GM18520 (cell line): ENCODE measurements at regions not wholly inside any gene's neighbourhood (a gene's known extent, or its start where the extent isn't known, plus 50 kb on each side); places are given as distances from the start of the nearest gene placed in this dataset.

Experiments used
- ATAC-seq: cut with Tn5 transposase; IDR thresholded peaks from one replicate; pipeline ENCODE4 v1.9.1; 2021; ENCODE audit not compliant: unreplicated experiment

DNA sequence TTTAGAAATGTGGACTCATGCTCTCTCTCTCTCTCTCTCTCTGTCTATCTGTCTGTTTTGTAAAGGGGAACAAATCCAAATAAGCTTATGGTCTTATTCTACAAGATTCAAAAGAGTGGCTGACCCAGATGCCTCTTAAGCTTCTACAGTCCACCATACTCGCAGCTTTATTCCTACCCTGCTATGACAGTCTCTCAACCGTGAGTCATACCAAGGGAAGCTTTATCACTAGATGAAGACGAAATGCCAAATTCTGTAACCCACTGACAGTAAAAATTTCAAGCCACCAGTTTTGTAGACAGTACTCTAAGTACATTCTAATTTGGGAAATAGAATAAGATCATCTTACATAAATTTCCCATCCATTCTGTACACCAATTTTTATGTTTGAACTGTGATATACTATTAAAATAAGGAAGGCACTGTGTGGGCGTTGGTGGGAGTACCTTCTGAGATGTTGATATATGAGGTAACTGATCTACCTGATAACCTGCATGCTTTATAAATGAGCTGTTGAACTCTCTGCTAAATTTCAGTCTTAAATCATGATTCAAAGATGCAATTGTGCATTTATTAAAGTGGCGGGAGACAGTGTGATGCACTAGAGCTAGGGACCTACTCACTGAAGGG, 153.2 kb downstream of the KLF6 start:
- no peak for ATAC-seq

DNA sequence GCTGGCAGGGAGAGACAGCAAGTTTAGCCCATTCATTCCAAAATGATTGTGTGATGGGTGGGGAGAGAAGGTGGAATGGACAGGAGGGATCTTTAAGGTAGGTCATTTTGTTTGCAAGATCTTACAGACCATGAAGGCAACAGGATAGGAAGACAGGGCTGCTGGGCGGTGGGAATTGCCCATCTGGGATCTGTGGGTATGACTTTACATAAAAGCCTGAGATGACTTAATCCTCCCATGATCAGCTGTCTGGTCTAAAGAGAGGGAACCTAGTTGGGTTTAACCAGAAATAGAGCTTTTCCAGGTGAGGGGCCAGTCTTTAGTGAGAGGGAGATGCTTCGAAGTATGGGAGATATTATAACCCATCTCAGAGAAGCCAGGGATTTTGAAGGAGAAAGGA, 153.7 kb downstream of the KLF6 start:
- no peak for ATAC-seq

DNA sequence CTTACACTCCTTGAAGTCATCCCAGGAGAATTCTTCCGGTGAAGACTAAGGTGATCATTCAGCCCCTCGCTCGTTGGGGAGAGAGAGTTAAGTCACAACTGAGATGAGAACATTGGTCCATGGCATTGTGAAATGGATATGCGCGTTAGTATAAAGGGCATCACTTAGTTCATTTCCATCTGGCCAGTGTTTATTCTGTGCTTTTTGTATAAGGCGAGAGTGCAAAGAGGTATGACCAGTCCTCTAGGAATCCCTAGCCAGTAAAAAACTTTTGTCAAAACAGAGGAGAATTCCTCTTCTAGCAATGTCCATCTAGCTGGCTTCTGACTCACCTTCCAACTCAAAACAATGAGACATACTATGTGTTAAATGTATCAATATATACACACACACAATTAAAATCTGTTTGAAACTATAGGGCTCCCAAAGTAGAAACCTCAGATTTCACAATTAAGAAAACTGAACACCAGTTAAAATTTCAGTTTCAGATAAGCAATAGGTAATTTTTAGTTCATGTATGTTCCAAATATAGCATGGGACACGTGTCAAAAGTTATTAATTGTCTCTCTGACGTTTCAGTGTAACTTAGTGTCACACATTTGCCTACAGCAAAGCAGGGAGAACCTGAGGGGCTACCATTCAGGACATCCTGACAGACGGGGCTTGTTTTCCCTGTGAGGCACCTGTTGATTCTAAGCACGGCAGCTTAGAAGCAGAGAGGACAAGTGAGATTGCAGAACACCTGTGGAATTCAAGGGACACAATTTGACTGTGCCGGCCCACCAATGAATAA, 158.9 kb downstream of the KLF6 start:
- peak; percentile 38 for ATAC-seq

DNA sequence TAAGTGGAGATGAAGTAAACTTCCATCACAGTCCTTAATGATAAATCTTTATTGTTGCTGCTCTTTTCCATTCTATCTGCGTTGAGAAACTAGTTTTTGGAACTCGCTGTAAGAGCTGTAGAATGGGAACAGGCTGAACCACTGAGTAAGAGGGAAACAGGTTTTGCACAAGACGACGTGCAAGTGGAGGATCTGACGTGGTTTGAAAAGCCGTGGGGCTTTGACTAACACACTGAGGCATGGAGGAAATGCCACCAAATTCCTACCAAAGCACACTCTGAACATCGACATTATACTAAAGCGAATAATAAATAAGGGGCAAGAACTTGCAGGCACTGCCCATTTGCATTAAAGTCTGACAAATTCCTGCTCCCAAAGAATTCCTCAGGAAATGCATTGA, 160.6 kb downstream of the KLF6 start:
- ATAC-seq = no peak

DNA sequence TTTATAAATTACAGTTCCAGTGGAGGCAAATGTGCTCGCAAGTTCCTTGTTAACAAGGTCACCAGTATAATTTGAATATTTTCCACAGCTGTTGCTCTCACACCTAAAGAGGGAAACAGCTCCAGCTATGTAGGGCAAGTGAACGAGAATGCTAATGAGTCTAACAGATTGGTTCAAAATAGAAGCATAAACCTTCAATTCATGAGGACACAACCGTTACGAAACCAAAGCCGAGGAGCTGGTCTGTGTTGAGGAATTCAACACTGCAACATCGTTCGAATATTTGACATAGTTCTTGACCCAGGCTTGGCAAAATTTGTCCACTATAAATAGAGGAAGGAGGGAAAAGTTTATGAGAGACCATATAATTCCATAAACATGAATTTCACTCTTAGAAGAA, 161.3 kb downstream of the KLF6 start:
- peak; percentile 49 for ATAC-seq

DNA sequence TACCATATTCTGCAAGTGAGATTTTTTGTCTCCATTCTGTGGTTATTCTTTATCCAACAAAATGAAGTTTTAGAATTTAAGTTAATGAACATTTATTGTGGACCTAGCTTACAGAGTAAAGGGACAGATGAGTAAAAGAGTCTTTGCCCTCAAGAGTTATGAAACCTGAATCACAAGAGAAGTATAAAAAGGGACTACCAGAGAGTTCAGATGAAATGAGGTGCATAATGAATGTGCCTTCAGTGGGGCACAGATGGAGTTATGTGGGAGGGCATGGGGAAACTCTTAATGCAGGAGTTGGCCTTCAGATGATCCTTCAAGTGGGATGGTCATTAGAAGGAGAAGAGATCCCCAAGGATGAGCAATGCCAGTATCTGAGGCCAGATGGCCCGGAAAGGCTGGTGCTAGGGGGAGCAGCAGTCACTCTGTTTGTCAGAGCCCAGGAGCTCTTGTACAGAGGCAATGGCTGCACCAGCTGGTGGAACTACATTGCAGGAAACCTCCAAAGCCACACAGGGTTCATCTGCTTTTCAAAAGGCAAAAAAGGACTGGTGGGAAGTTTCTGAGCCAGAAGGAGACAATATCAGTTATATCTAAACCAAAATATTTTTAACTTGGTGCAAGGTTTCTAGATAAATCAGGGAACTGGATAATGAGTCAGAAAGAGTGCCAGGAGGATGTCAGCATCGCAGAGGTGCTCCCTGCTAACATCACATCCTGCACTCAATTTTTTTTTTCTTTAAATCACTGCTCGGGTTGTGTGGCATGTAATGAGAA, 162.0 kb downstream of the KLF6 start:
- no peak for ATAC-seq

DNA sequence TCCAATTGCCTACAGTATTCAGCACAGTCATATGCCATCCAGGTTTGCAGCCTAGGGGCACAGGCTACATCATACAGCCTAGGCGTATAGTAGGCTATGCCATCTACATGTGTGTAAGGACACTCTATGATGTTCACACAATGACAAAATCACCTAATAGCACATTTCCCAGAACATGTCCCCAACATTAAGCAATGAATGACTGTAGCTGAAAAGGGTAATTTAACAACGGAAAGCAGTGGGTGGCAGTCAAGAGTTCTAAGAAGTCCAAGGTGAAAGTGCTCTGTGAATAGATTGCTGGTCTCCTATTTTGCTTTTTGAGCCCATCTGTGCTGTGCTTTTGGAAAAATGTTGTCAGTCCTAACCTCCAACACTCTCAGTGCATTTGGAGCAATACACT, 162.6 kb downstream of the KLF6 start:
- no peak for ATAC-seq

DNA sequence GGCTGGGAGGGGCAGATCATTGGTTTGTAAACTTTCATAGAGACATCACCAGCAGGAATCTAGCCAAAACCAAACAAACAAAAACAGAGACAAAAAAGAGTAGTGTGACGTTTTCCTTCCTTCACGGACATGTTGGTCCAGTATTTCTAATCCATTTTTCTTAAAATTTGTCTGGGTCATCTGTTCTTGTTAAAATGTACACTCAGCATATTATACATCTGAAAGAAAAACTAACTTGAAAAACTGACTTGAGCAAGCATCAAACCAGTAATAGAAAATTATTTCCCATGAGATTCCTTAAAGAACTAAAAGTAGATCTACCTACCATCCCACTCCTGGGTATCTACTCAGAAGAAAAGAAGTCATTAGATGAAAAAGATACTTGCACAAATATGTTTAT, 164.2 kb downstream of the KLF6 start:
- no peak for ATAC-seq

DNA sequence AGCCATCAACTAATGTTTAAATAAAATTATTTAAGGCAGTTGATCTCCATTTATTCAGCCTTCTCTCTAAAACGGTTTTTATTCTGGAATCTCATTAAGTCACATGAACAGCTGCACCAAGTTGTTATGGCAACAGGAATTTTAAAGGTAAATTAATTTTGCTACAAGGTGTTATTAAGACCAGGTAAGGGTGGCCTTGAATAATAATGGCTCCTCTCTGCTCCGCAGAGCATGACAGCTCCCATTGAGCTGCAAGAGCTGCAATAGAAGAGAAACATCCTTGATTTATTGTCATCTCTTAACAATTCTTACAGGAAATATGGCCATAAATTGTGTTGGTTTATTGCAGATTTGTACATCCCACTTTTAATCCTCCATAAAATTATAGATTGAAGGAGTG, 165.8 kb downstream of the KLF6 start:
- ATAC-seq = no peak

DNA sequence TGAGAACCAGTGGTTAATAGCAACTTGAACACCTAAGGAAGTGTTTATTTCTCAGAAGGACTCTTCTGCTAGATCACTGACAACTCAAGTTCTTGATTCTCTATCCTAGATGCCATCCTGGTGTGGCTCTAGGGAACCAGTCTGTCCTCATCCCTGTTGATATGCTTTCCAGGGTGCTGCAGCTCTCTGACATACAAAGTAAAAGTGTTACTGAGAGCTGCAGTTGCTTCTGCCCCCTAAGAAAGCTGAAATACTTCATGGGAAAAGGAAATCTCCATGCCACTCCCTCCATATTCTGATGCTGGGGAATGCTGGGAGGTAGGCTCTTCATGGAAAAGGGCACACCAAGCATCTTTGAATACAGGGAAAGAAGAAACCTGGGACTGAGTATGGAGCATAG, 168.1 kb downstream of the KLF6 start:
- no peak for ATAC-seq

DNA sequence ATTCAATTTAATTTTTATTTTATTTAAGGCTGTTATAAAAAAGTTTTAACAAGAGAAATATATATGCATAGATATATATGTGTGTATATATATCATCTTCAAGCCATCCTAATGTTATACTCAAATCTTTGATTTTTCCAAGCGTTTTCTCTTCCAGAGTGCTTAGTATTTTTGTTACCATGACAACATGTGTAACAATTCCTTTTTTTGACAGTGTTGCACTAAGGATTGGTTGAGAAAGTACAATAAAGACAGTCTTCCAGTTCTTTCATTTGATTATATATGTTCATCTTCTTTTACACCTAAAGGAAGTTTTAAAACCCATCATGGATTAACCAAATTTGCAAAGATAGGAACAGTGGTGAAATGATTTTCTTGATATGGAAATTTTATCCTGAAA, 171.7 kb downstream of the KLF6 start:
- ATAC-seq = no peak

DNA sequence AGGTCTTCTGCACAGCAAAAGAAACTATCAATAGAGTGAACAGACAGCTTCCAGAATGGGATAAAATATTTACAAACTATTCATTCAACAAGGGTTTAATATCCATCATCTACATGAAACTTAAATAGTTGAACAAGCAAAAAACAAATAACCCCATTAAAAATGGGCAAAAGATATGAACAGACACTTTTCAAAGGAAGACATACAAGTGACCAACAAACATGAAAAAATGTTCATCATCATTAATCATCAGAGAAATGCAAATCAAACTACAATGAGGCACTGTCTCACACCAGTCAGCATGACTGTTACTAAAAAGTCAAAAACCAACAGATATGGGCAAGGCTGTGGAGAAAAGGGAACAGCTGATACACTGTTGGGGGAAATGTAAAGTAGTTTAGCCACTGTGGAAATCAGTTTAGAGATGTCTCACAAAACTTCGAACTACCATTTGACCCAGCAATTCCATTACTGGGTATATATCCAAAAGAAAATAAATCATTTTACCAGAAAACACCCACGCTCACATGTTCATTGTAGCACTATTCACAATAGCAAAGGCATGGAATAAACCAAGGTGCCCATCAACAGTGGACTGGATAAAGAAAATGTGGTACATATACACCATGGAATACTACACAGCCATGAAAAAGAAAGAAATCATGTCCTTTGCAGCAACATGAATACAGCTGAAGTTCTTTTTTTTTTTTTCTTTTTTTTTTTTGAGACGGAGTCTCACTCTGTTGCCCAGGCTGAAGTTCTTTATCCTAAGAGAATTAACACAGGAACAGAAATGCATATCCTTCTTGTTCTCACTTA, 172.6 kb downstream of the KLF6 start:
- no peak for ATAC-seq

DNA sequence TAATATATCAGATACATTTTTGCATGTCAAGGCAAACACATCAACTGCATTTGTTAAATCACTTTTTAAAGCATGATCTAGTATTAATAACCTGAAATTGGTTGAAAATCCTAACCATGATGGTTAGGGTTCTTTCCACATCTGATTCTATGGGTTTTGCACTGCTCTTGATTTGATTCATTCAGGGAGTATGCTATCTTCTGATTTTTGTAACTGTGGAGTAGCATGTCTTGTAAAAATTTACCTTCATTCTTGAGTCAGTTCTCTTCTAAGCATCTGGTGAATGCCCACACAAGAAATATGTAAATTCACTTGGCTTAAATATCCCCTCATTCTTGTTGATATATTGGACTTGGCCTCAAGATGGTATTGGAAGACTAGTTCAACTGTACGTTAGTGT, 178.7 kb downstream of the KLF6 start:
- ATAC-seq = no peak

DNA sequence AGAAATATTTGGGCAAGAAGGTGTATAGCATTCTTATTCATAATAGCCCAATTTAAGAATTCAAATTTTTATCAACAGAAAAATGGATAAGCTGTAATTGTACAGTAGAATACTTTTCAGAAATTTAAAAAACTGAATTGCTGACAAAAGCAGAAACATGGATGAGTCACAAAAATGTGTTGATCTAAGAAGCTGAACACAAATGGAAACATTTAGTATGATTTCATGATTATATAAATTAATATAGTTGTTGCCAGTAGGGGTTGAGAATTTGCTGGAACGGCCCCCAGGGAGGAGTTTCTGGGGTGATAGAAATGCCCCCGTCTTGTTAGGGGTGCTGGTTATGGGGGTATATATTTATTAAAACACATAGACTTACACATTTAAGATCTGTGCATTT, 179.1 kb downstream of the KLF6 start:
- no peak for ATAC-seq

DNA sequence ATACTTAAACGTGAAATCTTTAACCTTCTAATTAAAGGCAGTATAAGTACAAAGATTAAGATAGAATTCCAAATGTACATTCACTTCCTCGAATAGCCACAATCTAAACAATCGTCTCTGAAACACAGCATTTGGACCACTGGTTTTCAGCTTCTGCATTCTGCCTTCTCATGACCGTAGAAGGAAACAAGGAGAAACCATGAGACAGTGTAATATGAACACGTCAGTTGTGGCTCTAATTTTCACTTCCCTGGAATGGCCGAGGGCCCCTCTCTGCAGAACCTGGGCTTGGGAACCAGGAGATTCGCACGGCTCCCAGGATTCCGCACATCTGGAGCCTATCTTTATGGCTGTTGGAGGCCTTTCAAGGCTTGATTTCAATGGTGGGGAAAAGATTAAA, 189.3 kb downstream of the KLF6 start:
- no peak for ATAC-seq

DNA sequence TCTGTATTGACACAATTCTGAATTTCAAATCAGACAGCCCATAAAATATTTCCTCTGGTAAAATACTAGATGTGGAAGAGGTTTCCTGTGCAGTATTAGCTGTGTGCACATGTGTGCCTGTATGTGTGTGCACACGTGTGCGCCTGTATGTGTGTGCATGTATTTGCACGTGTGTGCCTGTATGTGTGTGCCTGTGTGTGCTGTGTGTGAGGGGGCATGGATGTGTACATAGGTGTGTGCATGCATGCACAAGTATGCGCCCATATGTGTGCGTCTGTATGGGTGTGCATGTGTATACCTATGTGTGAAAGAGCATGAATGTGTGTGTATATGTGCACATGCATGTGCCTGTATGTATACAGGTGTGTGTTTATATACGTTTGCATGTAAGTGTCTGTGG, 191.4 kb downstream of the KLF6 start:
- no peak for ATAC-seq

DNA sequence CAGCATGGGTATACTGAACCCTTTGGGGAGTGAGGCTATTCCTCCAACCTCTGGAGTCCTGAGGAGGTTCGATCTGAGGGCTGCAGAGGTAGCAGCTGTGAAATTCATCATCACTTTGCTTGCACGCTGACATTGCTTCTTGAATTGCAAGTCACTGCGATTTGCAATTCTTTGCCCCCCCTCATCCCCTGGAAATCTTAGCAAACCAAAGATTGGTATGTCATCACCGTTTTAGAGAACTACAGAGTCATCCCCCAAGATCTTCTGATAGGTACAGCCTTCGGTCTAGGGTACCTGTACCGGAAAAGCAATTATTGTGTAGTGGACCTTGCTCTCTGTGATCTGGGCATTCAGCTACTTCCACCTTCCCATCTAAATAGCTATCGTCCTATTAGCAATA, 192.6 kb downstream of the KLF6 start:
- no peak for ATAC-seq

DNA sequence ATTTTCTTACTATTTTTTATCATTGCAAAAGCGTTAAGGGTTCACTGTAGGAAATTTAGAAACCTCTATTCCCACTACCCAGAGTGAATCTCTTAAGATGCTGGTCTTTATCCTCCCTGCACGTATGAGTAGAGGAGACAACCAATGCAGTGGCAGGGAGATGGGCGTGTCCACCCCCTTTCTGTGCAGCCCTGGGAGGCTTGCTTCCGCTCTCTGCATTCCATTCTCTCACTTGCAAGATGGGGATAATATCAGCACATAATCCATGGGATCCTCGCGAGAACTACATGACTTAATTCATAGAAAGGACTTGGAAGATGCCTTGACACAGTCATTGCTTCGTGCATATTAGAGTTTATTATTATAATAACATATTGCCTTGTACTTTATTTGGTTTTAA, 196.2 kb downstream of the KLF6 start:
- no peak for ATAC-seq

DNA sequence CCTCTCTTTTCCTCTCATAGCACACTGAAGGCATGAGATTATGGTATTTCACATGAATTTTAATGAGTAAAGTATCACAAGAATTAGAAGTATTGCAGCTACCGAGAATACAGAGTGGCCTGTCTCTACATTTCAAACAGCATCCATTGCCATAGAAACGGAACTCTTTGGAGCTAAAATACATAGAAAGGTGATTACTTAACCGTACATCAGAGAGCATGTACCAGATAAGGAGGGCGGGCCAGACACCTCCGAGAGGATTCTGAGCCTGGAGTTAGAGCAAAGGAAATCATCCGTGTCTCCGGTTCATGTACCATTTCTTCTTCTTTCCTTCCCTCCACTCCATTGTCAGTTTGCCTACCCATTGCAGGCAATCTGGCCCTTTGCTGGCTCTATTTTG, 196.7 kb downstream of the KLF6 start:
- ATAC-seq = no peak

DNA sequence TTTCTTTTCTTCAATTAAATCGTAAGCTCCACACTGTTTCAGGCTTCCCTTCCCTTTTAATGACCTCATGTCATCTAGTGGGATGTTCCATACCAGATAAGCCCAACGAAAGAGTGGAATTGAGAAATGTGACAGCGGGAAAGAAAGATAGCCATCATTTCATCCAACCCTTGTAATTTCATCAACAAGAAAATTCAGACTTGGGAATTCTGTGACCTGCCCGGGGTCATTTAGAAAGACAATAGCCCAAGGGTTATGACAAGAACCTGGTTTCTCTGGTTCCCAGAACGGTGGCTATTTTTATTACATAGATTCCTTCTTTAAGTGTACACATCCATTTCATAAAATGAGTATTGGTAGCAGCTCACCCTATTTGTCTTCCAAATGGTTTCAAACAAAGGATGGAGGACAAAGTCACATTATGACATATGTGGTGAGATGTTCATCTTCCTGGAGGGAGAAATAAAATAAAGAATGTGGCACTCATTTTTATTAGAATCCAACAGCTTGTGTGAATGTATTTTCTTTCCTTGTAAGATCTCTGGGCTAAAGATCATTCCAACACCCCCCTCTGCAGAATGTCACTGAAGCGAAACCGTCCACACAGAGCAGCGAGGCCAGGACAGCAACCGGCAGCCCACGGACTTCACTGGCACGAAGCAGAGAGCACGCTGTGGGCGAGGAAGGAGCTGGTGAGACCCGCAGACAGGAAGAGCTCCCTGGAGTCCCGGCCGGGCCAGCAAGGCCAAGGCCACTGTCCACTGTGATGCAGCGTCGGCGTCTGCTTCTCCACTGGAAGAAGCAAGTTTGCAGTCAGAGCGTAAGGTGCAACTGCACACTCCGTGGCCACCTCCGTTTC, 199.9 kb downstream of the KLF6 start:
- no peak for ATAC-seq
